WTC11 (cell line): ENCODE measurements at regions not wholly inside any gene's neighbourhood (a gene's known extent, or its start where the extent isn't known, plus 50 kb on each side); places are given as distances from the start of the nearest gene placed in this dataset.

Experiments used
- ATAC-seq: fragments of 200-7000 bp; cut with Tn5 transposase; 2 replicates; pipeline ENCODE4 v1.10.0; 2021; ENCODE audit warnings: mild to moderate bottlenecking, moderate library complexity
- CTCF ChIA-PET: fragments of 300-600 bp; sonication (Branson Sonifier 250); formaldehyde crosslinking; loops from one replicate; lab custom pipeline; 2021; ENCODE audit warnings: antibody characterized with exemption; lab: Charles Lee
- POLR2A ChIA-PET: fragments of 350-600 bp; sonication (Branson Sonifier 250); formaldehyde crosslinking; loops from one replicate; lab custom pipeline; 2021; ENCODE audit warnings: antibody characterized with exemption; lab: Charles Lee
- DNase-seq: peaks from one replicate; pipeline ENCODE4 v3.0.0; 2021; ENCODE audit warnings: low spot score
- H3K27ac Mint-ChIP-seq: 2 replicates; pipeline ENCODE4 v1.8.0; 2021; ENCODE audit warnings: mixed read lengths
- H3K27me3 Mint-ChIP-seq: 2 replicates; pipeline ENCODE4 v1.8.0; 2021; ENCODE audit warnings: low read depth, mild to moderate bottlenecking, moderate library complexity, mixed read lengths
- H3K36me3 Mint-ChIP-seq: 2 replicates; pipeline ENCODE4 v1.8.0; 2021; ENCODE audit warnings: mixed read lengths
- H3K4me1 Mint-ChIP-seq: 2 replicates; pipeline ENCODE4 v1.8.0; 2022; ENCODE audit warnings: mixed read lengths
- H3K4me3 Mint-ChIP-seq: 2 replicates; pipeline ENCODE4 v1.8.0; 2021; ENCODE audit warnings: mild to moderate bottlenecking, moderate library complexity, mixed read lengths
- H3K9me3 Mint-ChIP-seq: 2 replicates; pipeline ENCODE4 v1.8.0; 2021; ENCODE audit warnings: mixed read lengths
- ATF1 ChIP-seq: sonication (generic); formaldehyde crosslinking; IDR thresholded peaks from 2 replicates; pipeline ENCODE4 v1.8.1; 2023; ENCODE audit warnings: mild to moderate bottlenecking, moderate library complexity, missing genetic modification reagents
- KAT7 ChIP-seq: sonication (generic); formaldehyde crosslinking; IDR thresholded peaks from 2 replicates; pipeline ENCODE4 v1.8.1; 2023; ENCODE audit warnings: missing genetic modification reagents, mild to moderate bottlenecking, borderline replicate concordance
- MXD4 ChIP-seq: fragments of 250-450 bp; sonication (Bioruptor Pico); IDR thresholded peaks from 2 replicates; pipeline ENCODE4 v1.8.0; 2021; ENCODE audit warnings: mild to moderate bottlenecking, moderate library complexity, borderline replicate concordance
- NFE2L1 ChIP-seq: sonication (generic); formaldehyde crosslinking; IDR thresholded peaks from 2 replicates; pipeline ENCODE4 v1.8.1; 2023; ENCODE audit warnings: missing genetic modification reagents
- NR2C2 ChIP-seq: sonication (generic); formaldehyde crosslinking; IDR thresholded peaks from 2 replicates; pipeline ENCODE4 v1.8.0; 2022; ENCODE audit warnings: mild to moderate bottlenecking, missing genetic modification reagents
- PRRX2 ChIP-seq: fragments of 250-450 bp; sonication (Bioruptor Pico); IDR thresholded peaks from 2 replicates; pipeline ENCODE4 v1.8.0; 2021; ENCODE audit warnings: mild to moderate bottlenecking
- RORB ChIP-seq: fragments of 250-450 bp; sonication (Bioruptor Pico); IDR thresholded peaks from 2 replicates; pipeline ENCODE4 v1.9.0; 2021; ENCODE audit warnings: mild to moderate bottlenecking
- TF ChIP-seq, protein P1 (sequence below): sonication (generic); formaldehyde crosslinking; IDR thresholded peaks from 2 replicates; pipeline ENCODE4 v1.8.0; 2022; ENCODE audit warnings: missing genetic modification reagents
- TF ChIP-seq, protein P2 (sequence below): fragments of 250-450 bp; sonication (Bioruptor Pico); IDR thresholded peaks from 2 replicates; pipeline ENCODE4 v2.1.2; 2022; ENCODE audit warnings: mild to moderate bottlenecking, moderate library complexity
- TF ChIP-seq, protein P3 (sequence below): sonication (generic); formaldehyde crosslinking; IDR thresholded peaks from 2 replicates; pipeline ENCODE4 v1.8.1; 2022; ENCODE audit warnings: mild to moderate bottlenecking, missing genetic modification reagents, moderate library complexity, borderline replicate concordance
- TF ChIP-seq, protein P4 (sequence below): fragments of 200-600 bp; IDR thresholded peaks from 2 replicates; pipeline ENCODE4 v1.8.0; 2022; ENCODE audit warnings: antibody characterized with exemption
- TF ChIP-seq, protein P5 (sequence below): sonication (generic); formaldehyde crosslinking; IDR thresholded peaks from 2 replicates; pipeline ENCODE4 v1.8.1; 2023; ENCODE audit warnings: mild to moderate bottlenecking, missing genetic modification reagents, moderate library complexity
- TF ChIP-seq, protein P6 (sequence below): sonication (generic); formaldehyde crosslinking; IDR thresholded peaks from 2 replicates; pipeline ENCODE4 v1.8.1; 2022; ENCODE audit warnings: low read depth, mild to moderate bottlenecking, moderate library complexity, missing genetic modification reagents, borderline replicate concordance

DNA sequence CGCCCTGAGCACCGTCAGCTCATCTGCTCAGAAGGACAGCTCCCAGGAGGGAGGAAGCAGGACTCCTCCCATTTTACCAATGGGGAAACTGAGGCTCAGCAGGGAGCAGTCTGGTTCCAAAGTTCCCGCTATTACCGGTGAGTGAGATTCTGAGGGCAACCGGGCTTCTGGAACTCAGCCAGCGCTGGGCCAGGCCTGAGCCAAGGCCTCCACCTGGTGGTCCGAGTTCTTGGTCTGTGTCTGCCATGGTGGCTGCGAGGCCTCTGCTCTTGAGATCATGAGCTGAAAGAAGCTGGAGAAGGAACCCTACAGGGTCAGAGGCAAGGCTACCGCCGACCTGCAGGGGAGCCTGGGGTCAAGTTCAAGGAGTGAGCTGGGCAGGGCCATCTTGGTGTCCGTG is 110.8 kb upstream of the GSE1 start (continued):
- TF ChIP-seq, protein P1, sequence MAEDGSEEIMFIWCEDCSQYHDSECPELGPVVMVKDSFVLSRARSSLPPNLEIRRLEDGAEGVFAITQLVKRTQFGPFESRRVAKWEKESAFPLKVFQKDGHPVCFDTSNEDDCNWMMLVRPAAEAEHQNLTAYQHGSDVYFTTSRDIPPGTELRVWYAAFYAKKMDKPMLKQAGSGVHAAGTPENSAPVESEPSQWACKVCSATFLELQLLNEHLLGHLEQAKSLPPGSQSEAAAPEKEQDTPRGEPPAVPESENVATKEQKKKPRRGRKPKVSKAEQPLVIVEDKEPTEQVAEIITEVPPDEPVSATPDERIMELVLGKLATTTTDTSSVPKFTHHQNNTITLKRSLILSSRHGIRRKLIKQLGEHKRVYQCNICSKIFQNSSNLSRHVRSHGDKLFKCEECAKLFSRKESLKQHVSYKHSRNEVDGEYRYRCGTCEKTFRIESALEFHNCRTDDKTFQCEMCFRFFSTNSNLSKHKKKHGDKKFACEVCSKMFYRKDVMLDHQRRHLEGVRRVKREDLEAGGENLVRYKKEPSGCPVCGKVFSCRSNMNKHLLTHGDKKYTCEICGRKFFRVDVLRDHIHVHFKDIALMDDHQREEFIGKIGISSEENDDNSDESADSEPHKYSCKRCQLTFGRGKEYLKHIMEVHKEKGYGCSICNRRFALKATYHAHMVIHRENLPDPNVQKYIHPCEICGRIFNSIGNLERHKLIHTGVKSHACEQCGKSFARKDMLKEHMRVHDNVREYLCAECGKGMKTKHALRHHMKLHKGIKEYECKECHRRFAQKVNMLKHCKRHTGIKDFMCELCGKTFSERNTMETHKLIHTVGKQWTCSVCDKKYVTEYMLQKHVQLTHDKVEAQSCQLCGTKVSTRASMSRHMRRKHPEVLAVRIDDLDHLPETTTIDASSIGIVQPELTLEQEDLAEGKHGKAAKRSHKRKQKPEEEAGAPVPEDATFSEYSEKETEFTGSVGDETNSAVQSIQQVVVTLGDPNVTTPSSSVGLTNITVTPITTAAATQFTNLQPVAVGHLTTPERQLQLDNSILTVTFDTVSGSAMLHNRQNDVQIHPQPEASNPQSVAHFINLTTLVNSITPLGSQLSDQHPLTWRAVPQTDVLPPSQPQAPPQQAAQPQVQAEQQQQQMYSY = no peak
- no peak for TF ChIP-seq NR2C2

DNA sequence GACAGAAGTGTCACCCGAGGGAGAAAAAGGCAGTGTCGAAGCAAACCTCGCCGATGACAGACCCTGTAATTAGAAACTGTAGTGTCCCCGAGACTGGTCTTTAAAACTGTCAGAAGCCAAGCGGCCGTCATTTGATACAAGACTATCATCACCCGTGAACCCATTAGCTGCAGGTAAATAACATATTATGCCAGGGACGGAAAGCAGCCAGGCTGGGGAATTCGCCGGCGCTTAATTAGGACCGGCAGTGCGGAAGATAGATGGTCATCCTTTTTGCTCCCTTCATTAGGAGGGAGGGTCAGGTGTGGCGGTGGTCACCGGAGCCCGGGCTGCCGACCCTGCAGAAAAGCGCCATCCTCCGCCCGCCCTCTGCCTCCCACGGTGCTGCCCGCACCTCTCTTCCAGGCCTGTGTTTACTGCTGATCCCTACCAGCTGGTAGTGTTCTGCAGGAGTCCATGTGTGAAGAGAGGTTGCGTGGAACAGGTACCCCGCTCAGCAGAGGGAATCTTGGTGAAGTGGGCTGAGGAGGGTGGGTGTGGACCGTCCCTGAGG is 109.4 kb upstream of the GSE1 start:
- Mint-ChIP-seq H3K36me3 (no peaks in the 10 kb centered on the region), H3K4me1 (peaks cover 19% of the 10 kb centered on the region), H3K27me3 (no peaks in the 10 kb centered on the region), H3K4me3 (no peak overlapping the region), H3K27ac (peak overlapping the region; percentile 82), H3K9me3 (no peaks in the 10 kb centered on the region)
- TF ChIP-seq RORB (CRISPR knock-in tag) = no peak
- TF ChIP-seq, protein P2, sequence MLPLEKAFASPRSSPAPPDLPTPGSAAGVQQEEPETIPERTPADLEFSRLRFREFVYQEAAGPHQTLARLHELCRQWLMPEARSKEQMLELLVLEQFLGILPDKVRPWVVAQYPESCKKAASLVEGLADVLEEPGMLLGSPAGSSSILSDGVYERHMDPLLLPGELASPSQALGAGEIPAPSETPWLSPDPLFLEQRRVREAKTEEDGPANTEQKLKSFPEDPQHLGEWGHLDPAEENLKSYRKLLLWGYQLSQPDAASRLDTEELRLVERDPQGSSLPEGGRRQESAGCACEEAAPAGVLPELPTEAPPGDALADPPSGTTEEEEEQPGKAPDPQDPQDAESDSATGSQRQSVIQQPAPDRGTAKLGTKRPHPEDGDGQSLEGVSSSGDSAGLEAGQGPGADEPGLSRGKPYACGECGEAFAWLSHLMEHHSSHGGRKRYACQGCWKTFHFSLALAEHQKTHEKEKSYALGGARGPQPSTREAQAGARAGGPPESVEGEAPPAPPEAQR (CRISPR knock-in tag) = no peak
- no peak for TF ChIP-seq PRRX2 (CRISPR knock-in tag)
- CTCF ChIA-PET = no interaction called here
- POLR2A ChIA-PET = interaction anchor here (0.6 kb wide), 1 partner anchor 345 kb away, joined by 3 read pairs; no protein-coding TSS in a partner anchor
- DNase-seq (no peak), ATAC-seq (no peak)

DNA sequence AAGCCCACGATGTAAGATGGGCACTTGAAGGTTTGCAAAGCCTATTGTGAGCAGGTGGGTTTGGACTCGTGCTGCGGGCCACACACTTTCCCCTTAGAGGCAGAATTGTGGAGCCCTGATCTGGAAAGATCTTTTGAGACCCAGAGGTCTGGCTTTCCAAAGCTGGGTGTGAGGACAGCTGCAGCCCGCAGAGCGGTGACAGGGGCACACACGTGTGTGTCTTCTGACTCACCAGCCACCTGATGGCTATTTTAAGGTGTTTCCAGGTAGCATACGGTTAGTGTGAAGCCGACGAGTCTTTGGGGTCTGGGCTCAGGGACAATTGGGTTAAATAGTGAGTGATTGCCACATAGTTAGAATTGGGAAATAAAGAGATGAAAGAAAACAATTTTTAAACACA is 108.9 kb upstream of the GSE1 start:
- H3K4me1 Mint-ChIP-seq = peaks cover 19% of the 10 kb centered on the region
- TF ChIP-seq, protein P3, sequence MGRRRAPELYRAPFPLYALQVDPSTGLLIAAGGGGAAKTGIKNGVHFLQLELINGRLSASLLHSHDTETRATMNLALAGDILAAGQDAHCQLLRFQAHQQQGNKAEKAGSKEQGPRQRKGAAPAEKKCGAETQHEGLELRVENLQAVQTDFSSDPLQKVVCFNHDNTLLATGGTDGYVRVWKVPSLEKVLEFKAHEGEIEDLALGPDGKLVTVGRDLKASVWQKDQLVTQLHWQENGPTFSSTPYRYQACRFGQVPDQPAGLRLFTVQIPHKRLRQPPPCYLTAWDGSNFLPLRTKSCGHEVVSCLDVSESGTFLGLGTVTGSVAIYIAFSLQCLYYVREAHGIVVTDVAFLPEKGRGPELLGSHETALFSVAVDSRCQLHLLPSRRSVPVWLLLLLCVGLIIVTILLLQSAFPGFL (CRISPR knock-in tag) = no peak
- TF ChIP-seq ATF1 (CRISPR knock-in tag) (no peak), MXD4 (CRISPR knock-in tag) (no peak), NFE2L1 (CRISPR knock-in tag) (no peak), KAT7 (CRISPR knock-in tag) (no peak)
- TF ChIP-seq, protein P4, sequence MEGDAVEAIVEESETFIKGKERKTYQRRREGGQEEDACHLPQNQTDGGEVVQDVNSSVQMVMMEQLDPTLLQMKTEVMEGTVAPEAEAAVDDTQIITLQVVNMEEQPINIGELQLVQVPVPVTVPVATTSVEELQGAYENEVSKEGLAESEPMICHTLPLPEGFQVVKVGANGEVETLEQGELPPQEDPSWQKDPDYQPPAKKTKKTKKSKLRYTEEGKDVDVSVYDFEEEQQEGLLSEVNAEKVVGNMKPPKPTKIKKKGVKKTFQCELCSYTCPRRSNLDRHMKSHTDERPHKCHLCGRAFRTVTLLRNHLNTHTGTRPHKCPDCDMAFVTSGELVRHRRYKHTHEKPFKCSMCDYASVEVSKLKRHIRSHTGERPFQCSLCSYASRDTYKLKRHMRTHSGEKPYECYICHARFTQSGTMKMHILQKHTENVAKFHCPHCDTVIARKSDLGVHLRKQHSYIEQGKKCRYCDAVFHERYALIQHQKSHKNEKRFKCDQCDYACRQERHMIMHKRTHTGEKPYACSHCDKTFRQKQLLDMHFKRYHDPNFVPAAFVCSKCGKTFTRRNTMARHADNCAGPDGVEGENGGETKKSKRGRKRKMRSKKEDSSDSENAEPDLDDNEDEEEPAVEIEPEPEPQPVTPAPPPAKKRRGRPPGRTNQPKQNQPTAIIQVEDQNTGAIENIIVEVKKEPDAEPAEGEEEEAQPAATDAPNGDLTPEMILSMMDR = no peak
- TF ChIP-seq, protein P5, sequence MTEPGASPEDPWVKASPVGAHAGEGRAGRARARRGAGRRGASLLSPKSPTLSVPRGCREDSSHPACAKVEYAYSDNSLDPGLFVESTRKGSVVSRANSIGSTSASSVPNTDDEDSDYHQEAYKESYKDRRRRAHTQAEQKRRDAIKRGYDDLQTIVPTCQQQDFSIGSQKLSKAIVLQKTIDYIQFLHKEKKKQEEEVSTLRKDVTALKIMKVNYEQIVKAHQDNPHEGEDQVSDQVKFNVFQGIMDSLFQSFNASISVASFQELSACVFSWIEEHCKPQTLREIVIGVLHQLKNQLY (CRISPR knock-in tag) = no peak
- TF ChIP-seq, protein P6, sequence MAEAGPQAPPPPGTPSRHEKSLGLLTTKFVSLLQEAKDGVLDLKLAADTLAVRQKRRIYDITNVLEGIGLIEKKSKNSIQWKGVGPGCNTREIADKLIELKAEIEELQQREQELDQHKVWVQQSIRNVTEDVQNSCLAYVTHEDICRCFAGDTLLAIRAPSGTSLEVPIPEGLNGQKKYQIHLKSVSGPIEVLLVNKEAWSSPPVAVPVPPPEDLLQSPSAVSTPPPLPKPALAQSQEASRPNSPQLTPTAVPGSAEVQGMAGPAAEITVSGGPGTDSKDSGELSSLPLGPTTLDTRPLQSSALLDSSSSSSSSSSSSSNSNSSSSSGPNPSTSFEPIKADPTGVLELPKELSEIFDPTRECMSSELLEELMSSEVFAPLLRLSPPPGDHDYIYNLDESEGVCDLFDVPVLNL (CRISPR knock-in tag) = no peak
- TF ChIP-seq, all 79 proteins: peak for 0
- Mint-ChIP-seq H3K9me3 (no peaks in the 10 kb centered on the region), H3K27ac (no peak overlapping the region), H3K36me3 (no peaks in the 10 kb centered on the region), H3K4me3 (no peak overlapping the region), H3K27me3 (no peaks in the 10 kb centered on the region)
- DNase-seq (no peak), ATAC-seq (no peak)
- CTCF ChIA-PET = no interaction called here
- POLR2A ChIA-PET = no interaction called here
